ENCODE measurements at regions not wholly inside any gene's neighbourhood (a gene's known extent, or its start where the extent isn't known, plus 50 kb on each side); places are given as distances from the start of the nearest gene placed in this dataset.

DNA sequence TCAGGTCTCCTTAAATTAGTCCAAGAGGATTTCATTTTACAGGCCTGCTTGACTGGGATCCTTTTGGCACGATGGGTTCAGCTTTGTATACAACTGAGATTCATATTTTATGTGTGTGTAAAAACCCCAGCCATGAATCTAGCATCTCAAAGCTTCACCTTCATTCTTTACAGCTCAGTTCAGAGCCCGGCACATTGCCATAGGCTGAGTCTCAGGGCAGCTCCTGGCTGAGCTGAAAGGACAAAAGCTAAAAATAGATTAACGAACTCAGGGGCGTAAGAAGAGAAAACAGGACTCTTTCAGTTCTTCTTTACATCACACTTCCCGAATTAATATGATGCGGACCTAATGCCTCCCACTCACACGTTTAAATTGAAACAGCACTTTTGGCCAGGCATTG is 262.8 kb upstream of the PBX1 start:
- TF ChIP-seq EZH2 (IDR thresholded peaks at IDR 0.05; ENCODE audit: insufficient read depth, poor library complexity, severe bottlenecking), result no peak
- no peak for TF ChIP-seq EZH2phosphoT487 (IDR thresholded peaks at IDR 0.05; ENCODE audit: insufficient read depth, low read depth)
